A673 (cell line): ENCODE measurements at regions not wholly inside any gene's neighbourhood (a gene's known extent, or its start where the extent isn't known, plus 50 kb on each side); places are given as distances from the start of the nearest gene placed in this dataset.

ENCODE experiments used
- BruUV-seq: library from RNA; stranded (reverse); fragments of 400-500 nt; replicated peaks from 2 replicates; lab custom pipeline; 2021; lab: Mats Ljungman, UMichigan
- CTCF ChIA-PET: fragments of 300-600 bp; sonication (Branson Sonifier 250); formaldehyde crosslinking; loops from one replicate; lab custom pipeline; 2022; ENCODE audit warnings: antibody characterized with exemption; lab: Charles Lee
- POLR2A ChIA-PET: fragments of 300-600 bp; sonication (Branson Sonifier 250); formaldehyde crosslinking; loops from one replicate; lab custom pipeline; 2022; ENCODE audit warnings: antibody characterized with exemption; ENCODE audit not compliant: low non-redundant PET; lab: Charles Lee
- DNase-seq: peaks from one replicate; pipeline ENCODE4 v3.0.0-alpha.2; 2015; ENCODE audit warnings: low spot score
- H3K27ac ChIP-seq: fragments of 200-600 bp; sonication (generic); 2 replicates; pipeline ENCODE4 v1.5.1; 2016; ENCODE audit warnings: mixed run types, low read depth, mild to moderate bottlenecking, mixed read lengths, antibody characterized with exemption, low read length; ENCODE audit not compliant: poor library complexity, severe bottlenecking
- H3K27me3 ChIP-seq: fragments of 200-600 bp; sonication (generic); replicated peaks from 2 replicates; pipeline ENCODE4 v1.6.1; 2017; ENCODE audit warnings: mixed run types, low read depth, mild to moderate bottlenecking, mixed read lengths, antibody characterized with exemption, low read length; ENCODE audit not compliant: insufficient read depth, poor library complexity
- H3K36me3 ChIP-seq: fragments of 200-600 bp; sonication (generic); 2 replicates; pipeline ENCODE4 v1.6.1; 2016; ENCODE audit warnings: mixed run types, mild to moderate bottlenecking, mixed read lengths, antibody characterized with exemption, low read length; ENCODE audit not compliant: insufficient read depth, poor library complexity, severe bottlenecking
- H3K4me1 ChIP-seq: fragments of 200-600 bp; sonication (generic); 2 replicates; pipeline ENCODE4 v1.6.1; 2017; ENCODE audit warnings: mixed run types, mild to moderate bottlenecking, mixed read lengths, antibody characterized with exemption, low read length; ENCODE audit not compliant: insufficient read depth, poor library complexity, severe bottlenecking
- H3K4me3 ChIP-seq: fragments of 200-600 bp; sonication (generic); 2 replicates; pipeline ENCODE4 v1.5.1; 2016; ENCODE audit warnings: low read depth, mixed run types, mild to moderate bottlenecking, mixed read lengths, low read length; ENCODE audit not compliant: poor library complexity, severe bottlenecking
- H3K9me3 ChIP-seq: fragments of 200-600 bp; sonication (generic); 2 replicates; pipeline ENCODE4 v1.6.1; 2016; ENCODE audit warnings: mixed run types, low read depth, mild to moderate bottlenecking, mixed read lengths, antibody characterized with exemption, low read length; ENCODE audit not compliant: poor library complexity, severe bottlenecking
- EZH2 ChIP-seq: fragments of 200-600 bp; sonication (generic); IDR thresholded peaks from 2 replicates; pipeline ENCODE4 v1.6.1; 2017; ENCODE audit warnings: borderline replicate concordance, low read depth, mild to moderate bottlenecking, mixed read lengths, antibody characterized with exemption, low read length; ENCODE audit not compliant: poor library complexity, severe bottlenecking
- intact Hi-C: fragments of 100-400 bp; cut with micrococcal nuclease; formaldehyde crosslinking; loops from one replicate; pipeline ENCODE4 v1.10.0; 2022; ENCODE audit not compliant: unreplicated experiment
- TF ChIP-seq, protein P1 (sequence below): fragments of 300-800, 200-600 bp; sonication (generic); conservative IDR thresholded peaks from 2 replicates; pipeline ENCODE4 v1.5.1; 2017; ENCODE audit warnings: low read depth, mild to moderate bottlenecking, antibody characterized with exemption, low read length, moderate library complexity, mixed read lengths

- no peak for DNase-seq
- Histone ChIP-seq H3K4me1 (no peaks in the 10 kb centered on the region), H3K36me3 (no peaks in the 10 kb centered on the region), H3K27me3 (no peaks in the 10 kb centered on the region), H3K27ac (no peak overlapping the region), H3K4me3 (no peak overlapping the region), H3K9me3 (no peaks in the 10 kb centered on the region)
- intact Hi-C loops, result no loop called here
- ChIA-PET POLR2A (no interaction called here), CTCF (no interaction called here)
- BruUV-seq, result no TSS peak
- no peak for TF ChIP-seq EZH2
- TF ChIP-seq, protein P1, sequence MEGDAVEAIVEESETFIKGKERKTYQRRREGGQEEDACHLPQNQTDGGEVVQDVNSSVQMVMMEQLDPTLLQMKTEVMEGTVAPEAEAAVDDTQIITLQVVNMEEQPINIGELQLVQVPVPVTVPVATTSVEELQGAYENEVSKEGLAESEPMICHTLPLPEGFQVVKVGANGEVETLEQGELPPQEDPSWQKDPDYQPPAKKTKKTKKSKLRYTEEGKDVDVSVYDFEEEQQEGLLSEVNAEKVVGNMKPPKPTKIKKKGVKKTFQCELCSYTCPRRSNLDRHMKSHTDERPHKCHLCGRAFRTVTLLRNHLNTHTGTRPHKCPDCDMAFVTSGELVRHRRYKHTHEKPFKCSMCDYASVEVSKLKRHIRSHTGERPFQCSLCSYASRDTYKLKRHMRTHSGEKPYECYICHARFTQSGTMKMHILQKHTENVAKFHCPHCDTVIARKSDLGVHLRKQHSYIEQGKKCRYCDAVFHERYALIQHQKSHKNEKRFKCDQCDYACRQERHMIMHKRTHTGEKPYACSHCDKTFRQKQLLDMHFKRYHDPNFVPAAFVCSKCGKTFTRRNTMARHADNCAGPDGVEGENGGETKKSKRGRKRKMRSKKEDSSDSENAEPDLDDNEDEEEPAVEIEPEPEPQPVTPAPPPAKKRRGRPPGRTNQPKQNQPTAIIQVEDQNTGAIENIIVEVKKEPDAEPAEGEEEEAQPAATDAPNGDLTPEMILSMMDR, result no peak
Observed at GRCh38 chr2:154945984-154946383, 247.5 kb downstream of the KCNJ3 start.

GRCh38 chr2:154941379-154941778 lies 242.9 kb downstream of the KCNJ3 start:
- Histone ChIP-seq H3K36me3 (no peaks in the 10 kb centered on the region), H3K27ac (no peak overlapping the region), H3K27me3 (no peaks in the 10 kb centered on the region), H3K4me3 (no peak overlapping the region), H3K9me3 (no peaks in the 10 kb centered on the region), H3K4me1 (no peaks in the 10 kb centered on the region)
- DNase-seq, result no peak
- no TSS peak for BruUV-seq
- ChIA-PET POLR2A (no interaction called here), CTCF (no interaction called here)
- intact Hi-C loops, result no loop called here
- no peak for TF ChIP-seq EZH2
- TF ChIP-seq, protein P1, result no peak

GRCh38 chr2:154934213-154934612 lies 235.7 kb downstream of the KCNJ3 start:
- Histone ChIP-seq H3K9me3 (no peaks in the 10 kb centered on the region), H3K4me3 (no peak overlapping the region), H3K27ac (no peak overlapping the region), H3K27me3 (no peaks in the 10 kb centered on the region), H3K36me3 (no peaks in the 10 kb centered on the region), H3K4me1 (no peaks in the 10 kb centered on the region)
- intact Hi-C loops, result no loop called here
- CTCF ChIA-PET, result no interaction called here
- DNase-seq, result no peak
- no TSS peak for BruUV-seq
- TF ChIP-seq EZH2, result no peak
- TF ChIP-seq, protein P1, result no peak
- POLR2A ChIA-PET, result no interaction called here
